H9 (cell line): ENCODE measurements at regions not wholly inside any gene's neighbourhood (a gene's known extent, or its start where the extent isn't known, plus 50 kb on each side); places are given as distances from the start of the nearest gene placed in this dataset.
A peak's percentile ranks its signal among the peaks of the same experiment; 100 is the strongest.

ENCODE experiments used
- DNase-seq: peaks from one replicate; pipeline ENCODE4 v3.0.0-alpha.2; 2017
- H2AFZ ChIP-seq: one replicate; pipeline ENCODE4 v1.6.1; 2013; ENCODE audit warnings: mild to moderate bottlenecking, low read length, control low read depth, moderate library complexity
- H2AK5ac ChIP-seq: 2 replicates; pipeline ENCODE4 v1.6.1; 2013; ENCODE audit warnings: low read length, control low read depth, mixed read lengths; ENCODE audit not compliant: insufficient read length
- H2BK120ac ChIP-seq: one replicate; pipeline ENCODE4 v1.6.1; 2013; ENCODE audit warnings: low read depth, mild to moderate bottlenecking, low read length, control low read depth, inconsistent platforms; ENCODE audit not compliant: poor library complexity, severe bottlenecking
- H2BK12ac ChIP-seq: 2 replicates; pipeline ENCODE4 v1.6.1; 2013; ENCODE audit warnings: low read length, control low read depth, mixed read lengths, low read depth; ENCODE audit not compliant: insufficient read length
- H2BK15ac ChIP-seq: 2 replicates; pipeline ENCODE4 v1.6.1; 2013; ENCODE audit warnings: low read depth, low read length, control low read depth
- H2BK20ac ChIP-seq: one replicate; pipeline ENCODE4 v1.6.1; 2013; ENCODE audit warnings: low read depth, mild to moderate bottlenecking, low read length, control low read depth, inconsistent platforms; ENCODE audit not compliant: poor library complexity, severe bottlenecking
- H2BK5ac ChIP-seq: 2 replicates; pipeline ENCODE4 v1.6.1; 2013; ENCODE audit warnings: low read length, control low read depth, mixed read lengths; ENCODE audit not compliant: insufficient read length
- H3K14ac ChIP-seq: 2 replicates; pipeline ENCODE4 v1.6.1; 2013; ENCODE audit warnings: low read length, control low read depth; ENCODE audit not compliant: insufficient read depth
- H3K18ac ChIP-seq: 2 replicates; pipeline ENCODE4 v1.6.1; 2013; ENCODE audit warnings: low read depth, mild to moderate bottlenecking, mixed read lengths, low read length, control low read depth; ENCODE audit not compliant: insufficient read length
- H3K23ac ChIP-seq: 2 replicates; pipeline ENCODE4 v1.6.1; 2013; ENCODE audit warnings: low read length, control low read depth, mixed read lengths, low read depth; ENCODE audit not compliant: insufficient read length
- H3K23me2 ChIP-seq: 2 replicates; pipeline ENCODE4 v1.6.1; 2013; ENCODE audit warnings: low read depth, mild to moderate bottlenecking, mixed read lengths, low read length, control low read depth; ENCODE audit not compliant: insufficient read length, poor library complexity, severe bottlenecking
- H3K27ac ChIP-seq: 2 replicates; pipeline ENCODE4 v1.5.1; 2013; ENCODE audit warnings: low read length, control low read depth, mixed read lengths, low read depth; ENCODE audit not compliant: insufficient read length
- H3K27me3 ChIP-seq: 2 replicates; pipeline ENCODE4 v1.6.1; 2013; ENCODE audit warnings: low read length, control low read depth, inconsistent platforms; ENCODE audit not compliant: insufficient read depth
- H3K4ac ChIP-seq: 2 replicates; pipeline ENCODE4 v1.6.1; 2013; ENCODE audit warnings: low read depth, mild to moderate bottlenecking, control low read depth, inconsistent platforms, low read length, moderate library complexity
- H3K4me1 ChIP-seq: 2 replicates; pipeline ENCODE4 v1.6.1; 2013; ENCODE audit warnings: low read length, control low read depth, inconsistent platforms; ENCODE audit not compliant: insufficient read depth
- H3K4me2 ChIP-seq: 2 replicates; pipeline ENCODE4 v1.6.1; 2013; ENCODE audit warnings: low read length, control low read depth, mixed read lengths; ENCODE audit not compliant: insufficient read length, insufficient read depth
- H3K56ac ChIP-seq: 2 replicates; pipeline ENCODE4 v1.6.1; 2013; ENCODE audit warnings: low read depth, mild to moderate bottlenecking, mixed read lengths, low read length, control low read depth; ENCODE audit not compliant: insufficient read length
- H3K79me1 ChIP-seq: 2 replicates; pipeline ENCODE4 v1.6.1; 2013; ENCODE audit warnings: low read depth, mild to moderate bottlenecking, moderate library complexity, low read length, control low read depth, inconsistent platforms; ENCODE audit not compliant: insufficient read depth, poor library complexity, severe bottlenecking
- H3K79me2 ChIP-seq: 2 replicates; pipeline ENCODE4 v1.6.1; 2013; ENCODE audit warnings: low read length, control low read depth, inconsistent platforms; ENCODE audit not compliant: insufficient read depth
- H3K9ac ChIP-seq: 2 replicates; pipeline ENCODE4 v1.6.1; 2013; ENCODE audit warnings: low read length, control low read depth, mixed read lengths; ENCODE audit not compliant: insufficient read length; ENCODE audit errors: extremely low read depth
- H3K9me3 ChIP-seq: one replicate; pipeline ENCODE4 v1.6.1; 2013; ENCODE audit warnings: low read depth, low read length, inconsistent platforms; ENCODE audit not compliant: control insufficient read depth
- H3T11ph ChIP-seq: one replicate; pipeline ENCODE4 v1.6.1; 2013; ENCODE audit warnings: mild to moderate bottlenecking, low read length, control low read depth, inconsistent platforms
- H4K20me1 ChIP-seq: one replicate; pipeline ENCODE4 v1.6.1; 2013; ENCODE audit not compliant: control insufficient read depth, insufficient read length, insufficient read depth
- H4K5ac ChIP-seq: 2 replicates; pipeline ENCODE4 v1.6.1; 2013; ENCODE audit warnings: low read depth, mild to moderate bottlenecking, mixed read lengths, low read length, control low read depth; ENCODE audit not compliant: insufficient read length
- H4K8ac ChIP-seq: replicated peaks from 2 replicates; pipeline ENCODE4 v1.6.1; 2013; ENCODE audit warnings: low read length, control low read depth, mixed read lengths, low read depth; ENCODE audit not compliant: insufficient read length
- H4K91ac ChIP-seq: 2 replicates; pipeline ENCODE4 v1.6.1; 2013; ENCODE audit warnings: low read depth, mild to moderate bottlenecking, moderate library complexity, mixed read lengths, low read length, control low read depth; ENCODE audit not compliant: insufficient read length
- H3K27ac Mint-ChIP-seq, 3 experiments: 2 replicates in 2 of 3; 3 replicates in 1 of 3; pipeline ENCODE4 v1.8.0; 2020 to 2021; ENCODE audit warnings: mixed read lengths in 3 of 3, mild to moderate bottlenecking in 1 of 3, moderate library complexity in 1 of 3
- H3K27me3 Mint-ChIP-seq: 2 replicates; pipeline ENCODE4 v1.8.0; 2021; ENCODE audit warnings: low read depth, mild to moderate bottlenecking, moderate library complexity, mixed read lengths
- H3K36me3 Mint-ChIP-seq, 3 experiments: 2 replicates in 2 of 3; 3 replicates in 1 of 3; pipeline ENCODE4 v1.8.0; 2020 to 2021; ENCODE audit warnings: low read depth in 3 of 3, mixed read lengths in 3 of 3; ENCODE audit not compliant: insufficient read depth in 1 of 3
- H3K4me1 Mint-ChIP-seq, 2 experiments: 2 replicates each; pipeline ENCODE4 v1.8.0; 2020; ENCODE audit warnings: mixed read lengths in 2 of 2
- H3K4me3 Mint-ChIP-seq, 2 experiments: 2 replicates in 1 of 2; 3 replicates in 1 of 2; pipeline ENCODE4 v1.8.0; 2020 to 2021; ENCODE audit warnings: mild to moderate bottlenecking in 2 of 2, mixed read lengths in 2 of 2, moderate library complexity in 1 of 2
- H3K9me3 Mint-ChIP-seq, 2 experiments: 2 replicates in 1 of 2; 3 replicates in 1 of 2; pipeline ENCODE4 v1.8.0; 2020; ENCODE audit warnings: mild to moderate bottlenecking in 2 of 2, mixed read lengths in 2 of 2, moderate library complexity in 1 of 2
- WGBS: extraction: QIAGEN DNeasy Blood & Tissue Kit; methylation state at CpG from one replicate; pipeline ENCODE4 v1.1.7; 2013; ENCODE audit warnings: missing lambda C conversion rate, low lambda C conversion rate, mixed read lengths; ENCODE audit not compliant: insufficient read length; ENCODE audit errors: extremely low coverage; 5-methylcytosine and 5-hydroxymethylcytosine counted together
- TF ChIP-seq, protein P1 (sequence below): fragments of 200-600 bp; sonication (generic); conservative IDR thresholded peaks from 3 replicates; pipeline ENCODE4 v1.8.0; 2021; ENCODE audit warnings: antibody characterized with exemption, mild to moderate bottlenecking

DNA sequence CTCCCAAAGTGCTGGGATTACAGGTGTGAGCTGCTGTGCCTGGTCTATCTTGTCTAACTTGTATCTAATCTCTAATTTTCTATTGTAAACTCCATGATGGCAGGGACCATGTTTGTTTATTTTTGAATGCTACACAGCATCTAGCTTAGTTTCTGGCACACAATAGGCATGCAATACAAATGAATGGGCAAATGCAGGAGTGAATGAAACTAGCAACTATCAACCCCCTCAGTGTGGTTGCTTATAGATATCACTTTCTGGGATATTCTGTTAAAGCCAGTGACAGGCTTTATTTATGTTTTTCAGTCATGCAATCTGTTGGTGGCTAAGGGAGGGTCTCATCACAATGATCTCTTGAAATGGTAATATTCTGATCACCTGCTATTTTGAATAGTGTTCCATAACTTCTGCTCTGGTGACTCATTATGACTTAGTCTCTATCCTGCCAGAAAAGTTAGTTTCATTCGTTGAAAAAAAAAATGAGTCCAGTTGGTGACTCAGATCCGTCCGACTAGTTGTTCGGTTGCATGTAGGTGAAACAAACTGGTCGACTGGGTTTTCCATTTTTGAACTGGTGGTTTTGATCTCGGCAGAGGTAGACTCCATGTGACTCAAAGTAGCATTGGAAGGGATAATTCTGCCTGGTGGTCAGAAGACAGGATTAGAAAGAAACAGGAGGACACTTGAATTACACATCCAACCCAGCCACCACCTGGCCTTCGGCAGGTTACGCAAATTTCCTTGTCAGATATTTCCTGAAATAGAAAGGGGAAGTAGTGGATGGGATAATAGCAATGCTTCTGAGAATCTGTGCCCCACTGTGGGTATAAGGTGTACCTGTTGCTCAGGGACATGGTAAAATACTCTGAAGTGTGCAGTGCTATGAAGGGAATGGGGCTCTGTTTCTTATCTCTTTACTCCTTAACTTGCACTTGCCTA is 76.8 kb downstream of the GATA3 start:
- Histone ChIP-seq H2AFZ (no peak overlapping the region), H3K56ac (no peak overlapping the region), H2AK5ac (no peak overlapping the region), H3K23me2 (no peaks in the 10 kb centered on the region), H4K20me1 (no peaks in the 10 kb centered on the region), H3K79me2 (no peaks in the 10 kb centered on the region), H2BK12ac (no peak overlapping the region), H3K14ac (no peak overlapping the region), H3K18ac (no peak overlapping the region), H2BK5ac (no peak overlapping the region), H3K27me3 (no peaks in the 10 kb centered on the region), H2BK20ac (no peak overlapping the region), H3K9ac (no peak overlapping the region), H3K23ac (no peak overlapping the region), H3K4me2 (no peak overlapping the region), H2BK15ac (no peak overlapping the region), H3K27ac (no peak overlapping the region), H3K9me3 (no peaks in the 10 kb centered on the region), H4K8ac (no peak overlapping the region), H3T11ph (no peak overlapping the region), H3K79me1 (no peaks in the 10 kb centered on the region), H4K5ac (no peak overlapping the region), H3K4me1 (no peaks in the 10 kb centered on the region), H3K4ac (no peak overlapping the region), H4K91ac (no peak overlapping the region), H2BK120ac (no peak overlapping the region)
- H3K36me3 Mint-ChIP-seq, result no peaks in the 10 kb centered on the region
- H3K27ac Mint-ChIP-seq, result peak overlapping the region in 1 of 3 experiments; percentile 52; a peak in 1 of 7 replicates
- TF ChIP-seq, protein P1, sequence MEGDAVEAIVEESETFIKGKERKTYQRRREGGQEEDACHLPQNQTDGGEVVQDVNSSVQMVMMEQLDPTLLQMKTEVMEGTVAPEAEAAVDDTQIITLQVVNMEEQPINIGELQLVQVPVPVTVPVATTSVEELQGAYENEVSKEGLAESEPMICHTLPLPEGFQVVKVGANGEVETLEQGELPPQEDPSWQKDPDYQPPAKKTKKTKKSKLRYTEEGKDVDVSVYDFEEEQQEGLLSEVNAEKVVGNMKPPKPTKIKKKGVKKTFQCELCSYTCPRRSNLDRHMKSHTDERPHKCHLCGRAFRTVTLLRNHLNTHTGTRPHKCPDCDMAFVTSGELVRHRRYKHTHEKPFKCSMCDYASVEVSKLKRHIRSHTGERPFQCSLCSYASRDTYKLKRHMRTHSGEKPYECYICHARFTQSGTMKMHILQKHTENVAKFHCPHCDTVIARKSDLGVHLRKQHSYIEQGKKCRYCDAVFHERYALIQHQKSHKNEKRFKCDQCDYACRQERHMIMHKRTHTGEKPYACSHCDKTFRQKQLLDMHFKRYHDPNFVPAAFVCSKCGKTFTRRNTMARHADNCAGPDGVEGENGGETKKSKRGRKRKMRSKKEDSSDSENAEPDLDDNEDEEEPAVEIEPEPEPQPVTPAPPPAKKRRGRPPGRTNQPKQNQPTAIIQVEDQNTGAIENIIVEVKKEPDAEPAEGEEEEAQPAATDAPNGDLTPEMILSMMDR, result no peak
- H3K4me3 Mint-ChIP-seq, result no peak overlapping the region
- DNase-seq, result no peak
- no CpG with 5 or more reads among the region's 8 CpGs for WGBS
- H3K4me1 Mint-ChIP-seq, result no peaks in the 10 kb centered on the region; a peak in 1 of 4 replicates
- H3K9me3 Mint-ChIP-seq, result no peaks in the 10 kb centered on the region
- peaks cover 9% of the 10 kb centered on the region for H3K27me3 Mint-ChIP-seq
